Fibroblast of mammary gland (primary cell): ENCODE measurements at regions not wholly inside any gene's neighbourhood (a gene's known extent, or its start where the extent isn't known, plus 50 kb on each side); places are given as distances from the start of the nearest gene placed in this dataset.
A peak's percentile ranks its signal among the peaks of the same experiment; 100 is the strongest.

Source experiments
- DNase-seq: peaks from one replicate; pipeline ENCODE4 v3.0.0-alpha.2; 2010; ENCODE audit warnings: low read depth
- H3K4me3 ChIP-seq: 2 replicates; pipeline ENCODE4 v1.5.1; 2011; ENCODE audit warnings: low read depth, mild to moderate bottlenecking, low read length, moderate library complexity; ENCODE audit not compliant: control insufficient read depth
- TF ChIP-seq, protein P1 (sequence below): conservative IDR thresholded peaks from 2 replicates; pipeline ENCODE4 v1.5.1; 2011; ENCODE audit warnings: low read depth, low read length, inconsistent platforms; ENCODE audit not compliant: control insufficient read depth, insufficient read depth

DNA sequence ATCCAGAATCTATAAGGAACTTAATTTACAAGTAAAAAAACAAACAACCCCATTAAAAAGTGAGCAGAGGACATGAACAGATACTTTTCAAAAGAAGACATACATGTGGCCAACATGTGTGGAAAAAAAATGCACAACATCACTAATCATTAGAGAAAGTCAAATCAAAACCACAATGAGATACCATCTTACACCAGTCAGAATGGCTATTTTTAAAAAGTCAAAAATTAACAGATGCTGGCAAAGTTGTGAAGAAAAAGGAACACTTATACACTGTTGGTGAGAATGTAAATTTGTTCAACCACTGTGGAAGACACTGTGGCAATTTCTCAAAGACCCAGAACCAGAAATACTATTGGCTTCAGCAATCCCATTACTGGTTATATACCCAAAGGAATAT, 830.0 kb upstream of the ALCAM start:
- TF ChIP-seq, protein P1, sequence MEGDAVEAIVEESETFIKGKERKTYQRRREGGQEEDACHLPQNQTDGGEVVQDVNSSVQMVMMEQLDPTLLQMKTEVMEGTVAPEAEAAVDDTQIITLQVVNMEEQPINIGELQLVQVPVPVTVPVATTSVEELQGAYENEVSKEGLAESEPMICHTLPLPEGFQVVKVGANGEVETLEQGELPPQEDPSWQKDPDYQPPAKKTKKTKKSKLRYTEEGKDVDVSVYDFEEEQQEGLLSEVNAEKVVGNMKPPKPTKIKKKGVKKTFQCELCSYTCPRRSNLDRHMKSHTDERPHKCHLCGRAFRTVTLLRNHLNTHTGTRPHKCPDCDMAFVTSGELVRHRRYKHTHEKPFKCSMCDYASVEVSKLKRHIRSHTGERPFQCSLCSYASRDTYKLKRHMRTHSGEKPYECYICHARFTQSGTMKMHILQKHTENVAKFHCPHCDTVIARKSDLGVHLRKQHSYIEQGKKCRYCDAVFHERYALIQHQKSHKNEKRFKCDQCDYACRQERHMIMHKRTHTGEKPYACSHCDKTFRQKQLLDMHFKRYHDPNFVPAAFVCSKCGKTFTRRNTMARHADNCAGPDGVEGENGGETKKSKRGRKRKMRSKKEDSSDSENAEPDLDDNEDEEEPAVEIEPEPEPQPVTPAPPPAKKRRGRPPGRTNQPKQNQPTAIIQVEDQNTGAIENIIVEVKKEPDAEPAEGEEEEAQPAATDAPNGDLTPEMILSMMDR = no peak
- DNase-seq = peak; percentile 2
- no peak overlapping the region for H3K4me3 ChIP-seq

DNA sequence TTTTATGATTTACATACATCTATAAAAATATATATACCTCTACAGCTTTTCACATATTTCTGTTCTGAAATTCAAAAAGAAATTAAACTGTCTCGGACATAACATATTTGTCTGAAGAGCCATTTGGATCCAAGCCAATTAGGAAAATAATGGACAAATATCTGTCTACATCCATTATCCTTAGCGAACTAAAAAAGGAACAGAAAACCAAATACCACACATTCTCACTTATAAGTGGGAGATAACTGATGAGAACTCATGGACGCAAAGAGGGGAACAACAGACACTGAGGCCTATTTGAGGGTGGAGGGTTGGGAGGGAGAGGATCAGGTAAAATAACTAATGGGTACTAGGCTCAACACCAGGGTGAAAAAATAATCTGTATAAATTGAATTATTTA, 829.4 kb upstream of the ALCAM start:
- TF ChIP-seq, protein P1 = no peak
- no peak overlapping the region for H3K4me3 ChIP-seq
- no peak for DNase-seq

DNA sequence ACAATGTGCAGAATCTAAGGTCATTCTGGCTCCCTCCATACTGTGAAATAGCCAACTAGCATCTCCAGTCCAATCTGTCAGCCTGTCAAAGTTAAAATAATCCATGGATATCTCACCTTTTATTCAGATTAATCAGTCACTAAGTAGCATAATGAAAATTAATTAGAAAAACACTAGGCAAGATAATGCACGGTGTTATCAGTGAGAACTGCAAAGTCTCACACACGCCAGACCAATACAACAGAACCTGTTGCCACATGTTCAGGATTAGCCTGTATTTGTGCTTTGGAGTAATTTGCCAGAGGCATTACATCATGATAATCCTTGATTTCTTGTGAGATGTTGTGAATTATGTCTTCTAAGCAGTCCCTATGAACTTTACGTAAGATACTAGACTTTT, 820.4 kb upstream of the ALCAM start:
- no peak for DNase-seq
- TF ChIP-seq, protein P1 = no peak

DNA sequence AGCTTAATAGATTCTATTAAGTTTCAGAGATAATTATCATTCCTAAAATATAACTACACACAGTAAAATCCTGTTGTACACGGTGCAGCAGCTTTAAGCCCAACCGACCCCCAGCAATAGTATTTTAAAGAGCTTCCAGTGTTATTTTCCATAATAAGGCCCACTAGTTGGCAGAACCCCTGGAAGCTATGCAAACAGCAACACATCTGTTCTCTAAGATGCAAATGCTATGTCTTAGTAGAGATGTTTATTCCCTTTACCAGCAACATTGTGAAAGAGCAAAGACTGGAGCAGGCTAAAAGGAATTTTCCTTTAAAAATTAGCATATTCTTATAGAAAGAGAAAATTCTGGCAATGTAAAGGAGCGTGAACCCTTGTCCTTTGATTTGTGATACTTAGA, 819.7 kb upstream of the ALCAM start:
- no peak overlapping the region for H3K4me3 ChIP-seq
- DNase-seq = no peak
- TF ChIP-seq, protein P1 = no peak

More for the DNA sequence above, 820.4 kb upstream of the ALCAM start:
- no peak overlapping the region for H3K4me3 ChIP-seq

DNA sequence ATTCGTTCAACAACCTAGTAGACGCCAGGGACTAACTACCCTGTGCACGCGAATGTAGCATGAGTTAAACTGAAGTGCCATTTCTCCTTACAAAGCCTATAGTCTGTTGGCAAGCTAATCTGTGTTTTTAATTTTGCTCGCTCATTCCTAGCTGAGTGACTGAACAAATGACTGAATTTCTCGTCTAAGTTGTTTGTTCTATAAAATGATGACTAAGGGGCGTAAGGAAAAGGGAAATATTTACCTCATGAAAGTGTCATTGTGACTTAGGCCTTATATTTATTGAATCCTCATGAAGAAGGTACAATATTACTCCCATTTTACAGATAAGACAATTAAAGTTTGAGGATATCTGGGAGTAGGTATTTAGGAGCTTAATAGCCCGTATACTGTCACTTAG, 818.3 kb upstream of the ALCAM start:
- no peak for DNase-seq
- H3K4me3 ChIP-seq = no peak overlapping the region
- TF ChIP-seq, protein P1 = no peak

DNA sequence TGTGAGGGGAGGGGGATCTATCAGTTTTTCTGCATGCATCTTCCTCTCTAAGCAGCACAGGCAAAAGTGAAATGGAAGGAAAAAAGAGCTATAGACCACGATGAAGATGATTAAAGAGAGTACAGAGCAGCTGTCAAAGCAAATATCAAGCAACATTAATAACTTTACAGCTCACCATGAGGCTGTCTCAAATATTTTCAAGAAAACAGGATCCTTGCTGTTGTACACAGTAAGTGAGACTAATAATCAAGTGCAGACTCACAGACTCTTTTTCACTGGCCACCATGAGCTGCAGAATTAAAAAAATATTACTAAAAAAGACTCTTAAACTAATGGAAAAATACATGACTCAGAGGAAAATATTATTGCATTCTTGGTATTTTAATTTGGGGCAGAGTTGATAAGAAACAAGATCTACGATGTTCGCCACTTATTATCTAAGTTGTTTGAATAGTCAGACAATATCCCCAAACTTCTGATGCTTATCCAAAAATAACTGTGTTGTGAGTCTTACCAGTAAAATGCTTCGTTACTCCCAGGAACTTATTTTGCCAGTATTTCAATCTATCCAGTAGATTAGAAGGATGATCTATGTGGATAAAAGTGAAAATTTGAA, 817.5 kb upstream of the ALCAM start:
- no peak overlapping the region for H3K4me3 ChIP-seq
- DNase-seq = no peak
- TF ChIP-seq, protein P1 = no peak

DNA sequence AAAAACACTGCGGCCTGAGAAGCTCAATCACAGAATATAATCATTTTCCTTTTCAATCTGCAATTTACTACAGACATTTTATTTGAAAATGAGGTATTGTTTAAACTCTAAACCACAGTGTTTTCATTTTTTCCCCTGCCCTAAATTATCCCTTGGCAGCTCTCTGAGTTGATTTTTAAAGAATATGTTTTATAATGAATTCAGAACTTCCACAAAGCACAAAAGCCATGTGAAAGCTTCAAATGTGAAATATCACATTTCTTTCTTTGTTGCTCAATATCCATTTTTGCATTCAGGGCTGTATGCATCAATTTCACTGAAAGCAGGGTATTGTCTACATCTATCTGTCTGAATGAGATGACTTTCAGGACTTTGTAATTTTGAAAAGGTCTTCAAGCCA, 813.6 kb upstream of the ALCAM start:
- no peak for DNase-seq
- TF ChIP-seq, protein P1 = no peak
- H3K4me3 ChIP-seq = no peak overlapping the region
